ENCODE measurements at regions not wholly inside any gene's neighbourhood (a gene's known extent, or its start where the extent isn't known, plus 50 kb on each side); places are given as distances from the start of the nearest gene placed in this dataset.

DNA sequence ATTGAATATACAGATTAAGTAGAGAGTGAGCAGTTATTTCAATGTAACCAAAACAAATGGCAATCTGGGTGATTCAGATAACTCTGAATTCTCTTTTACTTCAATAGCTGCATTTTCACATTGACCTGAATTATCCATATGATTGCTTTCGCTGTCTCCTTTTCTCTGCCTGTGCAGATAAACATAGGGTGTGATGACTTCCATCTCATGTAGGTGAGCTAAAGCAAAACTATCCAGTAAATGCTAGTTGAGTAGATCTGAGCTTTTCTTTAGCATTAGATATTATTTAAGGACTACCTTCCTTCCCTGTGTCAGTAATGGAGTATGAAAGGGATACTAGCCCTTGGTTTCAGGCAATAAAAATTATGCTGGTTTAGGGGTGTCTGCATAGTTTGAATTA is 288.6 kb downstream of the OXSM start:
- Histone ChIP-seq H3K9ac (replicated peaks in 1 of 4; ENCODE audit: extremely low read depth in 1 of 4, low read depth in 3 of 4, low read length in 3 of 4) (no peak overlapping the region), H3K79me2 (ENCODE audit: control insufficient read depth in 1 of 2, insufficient read depth in 2 of 2, low read length in 2 of 2) (no peaks in the 10 kb centered on the region), H3K23ac (ENCODE audit: insufficient read length) (no peak overlapping the region), H3K79me1 (ENCODE audit: low read depth, low read length) (no peaks in the 10 kb centered on the region), H3K14ac (ENCODE audit: insufficient read length) (no peak overlapping the region), H2BK5ac (ENCODE audit: low read depth, low read length) (no peak overlapping the region), H3K23me2 (ENCODE audit: low read depth, low read length) (no peaks in the 10 kb centered on the region), H3K9me3 (ENCODE audit: insufficient read depth in 2 of 2, low read depth in 1 of 2, low read length in 1 of 2) (no peaks in the 10 kb centered on the region; a peak in 1 of 4 replicates), H4K8ac (ENCODE audit: extremely low read depth, insufficient read depth, low read length) (no peak overlapping the region), H3K4me3 (ENCODE audit: extremely low read depth in 1 of 4, insufficient read depth in 2 of 4, low read depth in 3 of 4, low read length in 4 of 4) (no peak overlapping the region), H3K27ac (ENCODE audit: low read depth, low read length) (no peak overlapping the region), H3K4me2 (ENCODE audit: insufficient read depth in 1 of 2, low read depth in 2 of 2, low read length in 2 of 2) (no peak overlapping the region), H3K27me3 (replicated peaks in 1 of 4; ENCODE audit: control insufficient read depth in 3 of 4, extremely low read depth in 1 of 4, insufficient read depth in 3 of 4, low read length in 3 of 4) (no peaks in the 10 kb centered on the region), H2BK15ac (ENCODE audit: low read length) (no peak overlapping the region), H3K36me3 (ENCODE audit: control insufficient read depth in 2 of 4, insufficient read depth in 4 of 4, low read length in 3 of 4) (no peaks in the 10 kb centered on the region), H3K56ac (replicated peaks; ENCODE audit: insufficient read length, low read depth, low read length) (no peak overlapping the region), H2BK20ac (ENCODE audit: low read length) (no peak overlapping the region), H3K18ac (ENCODE audit: extremely low read depth, low read length) (no peak overlapping the region), H2BK120ac (replicated peaks; ENCODE audit: low read depth, low read length) (no peak overlapping the region), H2AFZ (ENCODE audit: low read length) (no peak overlapping the region), H4K91ac (replicated peaks; ENCODE audit: insufficient read length, low read length) (no peak overlapping the region), H3K4me1 (replicated peaks in 1 of 4; ENCODE audit: control insufficient read depth in 3 of 4, insufficient read depth in 4 of 4, low read length in 3 of 4) (no peaks in the 10 kb centered on the region), H4K5ac (ENCODE audit: insufficient read length, low read depth, low read length) (no peak overlapping the region), H3K4ac (replicated peaks; ENCODE audit: insufficient read length, low read depth, low read length) (no peak overlapping the region), H2BK12ac (ENCODE audit: low read depth, low read length) (no peak overlapping the region), H2AK5ac (ENCODE audit: low read depth, low read length) (no peak overlapping the region), H4K20me1 (replicated peaks in 1 of 2; ENCODE audit: control insufficient read depth in 1 of 2, insufficient read depth in 2 of 2, low read length in 2 of 2) (no peaks in the 10 kb centered on the region)
- no peak for TF ChIP-seq CEBPB (IDR thresholded peaks at IDR 0.05; ENCODE audit: low read depth, low read length)
- TF ChIP-seq BCL11A (IDR thresholded peaks at IDR 0.05; ENCODE audit: low read depth in 2 of 2, low read length in 2 of 2), result no peak
- TF ChIP-seq RBBP5 (IDR thresholded peaks at IDR 0.05; ENCODE audit: borderline replicate concordance, low read depth, low read length), result no peak
- no peak for TF ChIP-seq NRF1 (IDR thresholded peaks at IDR 0.05; ENCODE audit: low read depth, low read length)
- no peak for TF ChIP-seq POLR2A (IDR thresholded peaks at IDR 0.05; ENCODE audit: control extremely low read depth in 1 of 2, low read depth in 2 of 2, low read length in 2 of 2)
- no peak for TF ChIP-seq GTF2F1 (IDR thresholded peaks at IDR 0.05; ENCODE audit: borderline replicate concordance, low read depth, low read length)
- no peak for TF ChIP-seq SRF (IDR thresholded peaks at IDR 0.05; ENCODE audit: low read depth, low read length)
- DNase-seq (ENCODE audit: low read depth in 1 of 2, low spot score in 2 of 2) (no peak), FAIRE-seq (no peak)
- CTCF ChIA-PET (ENCODE audit: partially characterized antibody), result interaction anchor here (0.6 to 1.3 kb wide), 2 partner anchors 23 to 282 kb away, joined by 3 read pairs; no protein-coding TSS in a partner anchor
- WGBS, 2 experiments (ENCODE audit: extremely low coverage in 1 of 2, insufficient coverage in 1 of 2, insufficient read length in 1 of 2, insufficient replicate concordance in 2 of 2, low coverage in 1 of 2, low lambda C conversion rate in 2 of 2, missing lambda C conversion rate in 1 of 2), result 94% methylated on average over 1 of the region's 1 CpG; no CpG with 5 or more reads in 1 of the 2 experiments
- POLR2A ChIA-PET (ENCODE audit: partially characterized antibody), result no interaction called here
